Panc1 (cell line): ENCODE measurements at regions not wholly inside any gene's neighbourhood (a gene's known extent, or its start where the extent isn't known, plus 50 kb on each side); places are given as distances from the start of the nearest gene placed in this dataset.

Source experiments
- ATAC-seq: fragments of 200-7000 bp; cut with Tn5 transposase; 2 replicates; pipeline ENCODE4 v1.9.1; 2020; ENCODE audit warnings: mild to moderate bottlenecking, moderate library complexity
- BruUV-seq: library from RNA; stranded (reverse); fragments of 400-500 nt; replicated peaks from 2 replicates; lab custom pipeline; 2021; lab: Mats Ljungman, UMichigan
- CTCF ChIA-PET: fragments of 300-600 bp; sonication (Branson Sonifier 250); formaldehyde crosslinking; loops from one replicate; lab custom pipeline; 2022; ENCODE audit warnings: antibody characterized with exemption; lab: Charles Lee
- POLR2A ChIA-PET: fragments of 300-600 bp; sonication (Branson Sonifier 250); formaldehyde crosslinking; loops from one replicate; lab custom pipeline; 2022; ENCODE audit warnings: antibody characterized with exemption; lab: Charles Lee
- DNase-seq: peaks from one replicate; pipeline ENCODE4 v3.0.0-alpha.2; 2010; ENCODE audit warnings: low read depth, low spot score
- H3K27ac ChIP-seq: 2 replicates; pipeline ENCODE4 v1.5.1; 2011; ENCODE audit warnings: mild to moderate bottlenecking, low read length, inconsistent platforms
- H3K27me3 ChIP-seq: fragments of 200-500 bp; sonication (Bioruptor generic); 2 replicates; pipeline ENCODE4 v1.6.0; 2014; ENCODE audit warnings: low read length, inconsistent platforms; ENCODE audit not compliant: control insufficient read depth, insufficient read depth
- H3K36me3 ChIP-seq: fragments of 200-500 bp; sonication (Bioruptor generic); 2 replicates; pipeline ENCODE4 v1.5.1; 2014; ENCODE audit warnings: inconsistent platforms, mild to moderate bottlenecking, low read length, moderate library complexity; ENCODE audit not compliant: control insufficient read depth, insufficient read depth
- H3K4me1 ChIP-seq: 2 replicates; pipeline ENCODE4 v1.5.1; 2011; ENCODE audit warnings: inconsistent platforms, mild to moderate bottlenecking, low read length, moderate library complexity; ENCODE audit not compliant: control insufficient read depth, insufficient read depth
- H3K4me3 ChIP-seq, 2 experiments: 2 replicates each; pipeline ENCODE4 v1.5.1; 2011 to 2012; ENCODE audit warnings: low read depth in 2 of 2, low read length in 2 of 2, mild to moderate bottlenecking in 2 of 2, inconsistent platforms in 1 of 2, moderate library complexity in 1 of 2
- H3K9me3 ChIP-seq: fragments of 200-500 bp; sonication (Bioruptor generic); 2 replicates; pipeline ENCODE4 v1.5.1; 2014; ENCODE audit warnings: low read depth, mild to moderate bottlenecking, inconsistent platforms, low read length, moderate library complexity; ENCODE audit not compliant: control insufficient read depth, insufficient read depth
- POLR2AphosphoS5 ChIP-seq: IDR thresholded peaks from 2 replicates; pipeline ENCODE4 v1.6.1; 2012; ENCODE audit warnings: mild to moderate bottlenecking, low read depth, low read length, moderate library complexity
- SIN3A ChIP-seq: IDR thresholded peaks from 2 replicates; pipeline ENCODE4 v1.6.1; 2012; ENCODE audit warnings: low read depth, mild to moderate bottlenecking, low read length, moderate library complexity, borderline replicate concordance; ENCODE audit not compliant: insufficient read depth
- TCF7L2 ChIP-seq: IDR thresholded peaks from 2 replicates; pipeline ENCODE4 v1.6.1; 2011; ENCODE audit warnings: mild to moderate bottlenecking, low read depth, low read length, inconsistent platforms
- in situ Hi-C: cut with HindIII; loops from 2 replicates; pipeline ENCODE4 v1.10.0; 2016; ENCODE audit warnings: low sequenced_read_pairs, low pct_unique_long_range_greater_than_20kb
- intact Hi-C: fragments of 100-400 bp; cut with micrococcal nuclease; formaldehyde crosslinking; loops from one replicate; pipeline ENCODE4 v1.10.0; 2022; ENCODE audit not compliant: unreplicated experiment
- TF ChIP-seq, protein P1 (sequence below): fragments of 450-650 bp; IDR thresholded peaks from 2 replicates; pipeline ENCODE4 v1.5.1; 2017; ENCODE audit warnings: mild to moderate bottlenecking
- TF ChIP-seq, protein P2 (sequence below), 2 experiments: IDR thresholded peaks; 2 replicates each; pipeline ENCODE4 v1.6.1; 2011 to 2012; ENCODE audit warnings: low read depth in 2 of 2, control low read depth in 1 of 2, low read length in 1 of 2, mild to moderate bottlenecking in 1 of 2, moderate library complexity in 1 of 2; ENCODE audit not compliant: insufficient read depth in 1 of 2

DNA sequence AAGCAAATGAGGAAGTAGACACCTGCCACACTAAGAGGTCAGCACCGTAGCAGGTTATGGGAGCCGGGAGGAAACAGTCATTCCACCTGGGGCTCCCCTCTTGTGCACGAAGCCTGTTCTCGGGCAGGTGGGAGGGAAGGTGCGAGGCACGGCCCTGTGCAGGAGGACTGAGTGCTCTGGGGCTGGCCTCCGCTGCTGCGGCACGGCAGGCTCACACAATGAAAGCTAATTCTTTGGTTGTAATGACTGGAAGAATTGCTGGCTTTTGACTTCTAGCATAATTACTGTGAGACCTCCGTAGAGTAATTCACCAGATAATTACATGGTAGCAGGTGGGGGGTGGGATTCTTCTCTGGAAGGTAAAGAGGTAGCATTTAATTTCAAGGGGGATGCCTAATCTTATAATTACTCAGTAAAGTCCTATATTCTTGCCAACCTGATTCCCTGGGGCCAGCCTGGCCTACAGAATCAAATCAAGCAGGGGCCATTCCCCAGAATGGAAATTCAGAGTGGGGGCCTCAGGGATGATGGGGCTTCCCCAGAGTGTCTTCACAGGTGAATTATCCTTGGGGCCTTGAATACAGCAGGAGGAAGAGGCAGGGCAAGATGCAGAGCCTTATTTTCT lies 129.1 kb downstream of the TPRA1 start:
- no peaks in the 10 kb centered on the region for H3K9me3 ChIP-seq
- ATAC-seq (no peak), DNase-seq (no peak)
- ChIA-PET POLR2A (no interaction called here), CTCF (interaction anchor here (0.8 kb wide), 1 partner anchor 1011 kb away, joined by 3 read pairs; no protein-coding TSS in a partner anchor)
- no peak overlapping the region for H3K27ac ChIP-seq
- H3K36me3 ChIP-seq = no peaks in the 10 kb centered on the region
- BruUV-seq = no TSS peak
- intact Hi-C loops (no loop called here), in situ Hi-C loops (no loop called here)
- no peak overlapping the region for H3K4me3 ChIP-seq
- H3K4me1 ChIP-seq = peaks cover 1% of the 10 kb centered on the region
- TF ChIP-seq, protein P1, sequence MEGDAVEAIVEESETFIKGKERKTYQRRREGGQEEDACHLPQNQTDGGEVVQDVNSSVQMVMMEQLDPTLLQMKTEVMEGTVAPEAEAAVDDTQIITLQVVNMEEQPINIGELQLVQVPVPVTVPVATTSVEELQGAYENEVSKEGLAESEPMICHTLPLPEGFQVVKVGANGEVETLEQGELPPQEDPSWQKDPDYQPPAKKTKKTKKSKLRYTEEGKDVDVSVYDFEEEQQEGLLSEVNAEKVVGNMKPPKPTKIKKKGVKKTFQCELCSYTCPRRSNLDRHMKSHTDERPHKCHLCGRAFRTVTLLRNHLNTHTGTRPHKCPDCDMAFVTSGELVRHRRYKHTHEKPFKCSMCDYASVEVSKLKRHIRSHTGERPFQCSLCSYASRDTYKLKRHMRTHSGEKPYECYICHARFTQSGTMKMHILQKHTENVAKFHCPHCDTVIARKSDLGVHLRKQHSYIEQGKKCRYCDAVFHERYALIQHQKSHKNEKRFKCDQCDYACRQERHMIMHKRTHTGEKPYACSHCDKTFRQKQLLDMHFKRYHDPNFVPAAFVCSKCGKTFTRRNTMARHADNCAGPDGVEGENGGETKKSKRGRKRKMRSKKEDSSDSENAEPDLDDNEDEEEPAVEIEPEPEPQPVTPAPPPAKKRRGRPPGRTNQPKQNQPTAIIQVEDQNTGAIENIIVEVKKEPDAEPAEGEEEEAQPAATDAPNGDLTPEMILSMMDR = no peak
- no peaks in the 10 kb centered on the region; the same call in 1 of the 2 replicates for H3K27me3 ChIP-seq

DNA sequence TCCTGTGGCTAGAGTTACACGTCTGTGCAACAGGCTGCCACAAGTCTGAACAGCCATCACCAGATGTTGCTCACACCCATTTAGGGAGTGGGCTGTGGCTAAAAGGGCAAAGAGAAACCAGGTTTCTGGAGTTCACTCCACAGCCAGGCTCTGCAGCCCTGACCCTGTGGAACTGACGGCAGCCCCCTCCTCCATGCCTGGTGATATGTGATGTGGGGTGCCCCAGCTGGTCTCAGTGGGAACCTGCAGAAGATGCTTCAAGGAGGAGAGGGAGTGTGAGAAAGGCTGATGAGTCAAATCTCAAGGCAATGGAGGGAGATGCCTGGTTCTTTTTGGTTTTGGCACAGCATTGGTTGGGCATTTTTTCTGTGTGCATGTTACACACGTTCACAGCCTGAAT lies 130.6 kb downstream of the TPRA1 start:
- Histone ChIP-seq H3K4me1 (peaks cover 11% of the 10 kb centered on the region), H3K36me3 (no peaks in the 10 kb centered on the region), H3K4me3 (no peak overlapping the region), H3K27ac (no peak overlapping the region), H3K9me3 (no peaks in the 10 kb centered on the region), H3K27me3 (no peaks in the 10 kb centered on the region; the same call in 1 of the 2 replicates)
- no TSS peak for BruUV-seq
- CTCF ChIA-PET = no interaction called here
- POLR2A ChIA-PET = no interaction called here
- no peak for ATAC-seq
- intact Hi-C loops (loop anchor here (5.0 to 10.0 kb wide), 3 partner anchors 205 to 785 kb away; partner anchors contain the start of gene PLXNA1), in situ Hi-C loops (no loop called here)
- no peak for DNase-seq
- TF ChIP-seq TCF7L2 (no peak), POLR2AphosphoS5 (no peak), SIN3A (no peak)
- TF ChIP-seq, protein P1 = no peak
- TF ChIP-seq, protein P2, sequence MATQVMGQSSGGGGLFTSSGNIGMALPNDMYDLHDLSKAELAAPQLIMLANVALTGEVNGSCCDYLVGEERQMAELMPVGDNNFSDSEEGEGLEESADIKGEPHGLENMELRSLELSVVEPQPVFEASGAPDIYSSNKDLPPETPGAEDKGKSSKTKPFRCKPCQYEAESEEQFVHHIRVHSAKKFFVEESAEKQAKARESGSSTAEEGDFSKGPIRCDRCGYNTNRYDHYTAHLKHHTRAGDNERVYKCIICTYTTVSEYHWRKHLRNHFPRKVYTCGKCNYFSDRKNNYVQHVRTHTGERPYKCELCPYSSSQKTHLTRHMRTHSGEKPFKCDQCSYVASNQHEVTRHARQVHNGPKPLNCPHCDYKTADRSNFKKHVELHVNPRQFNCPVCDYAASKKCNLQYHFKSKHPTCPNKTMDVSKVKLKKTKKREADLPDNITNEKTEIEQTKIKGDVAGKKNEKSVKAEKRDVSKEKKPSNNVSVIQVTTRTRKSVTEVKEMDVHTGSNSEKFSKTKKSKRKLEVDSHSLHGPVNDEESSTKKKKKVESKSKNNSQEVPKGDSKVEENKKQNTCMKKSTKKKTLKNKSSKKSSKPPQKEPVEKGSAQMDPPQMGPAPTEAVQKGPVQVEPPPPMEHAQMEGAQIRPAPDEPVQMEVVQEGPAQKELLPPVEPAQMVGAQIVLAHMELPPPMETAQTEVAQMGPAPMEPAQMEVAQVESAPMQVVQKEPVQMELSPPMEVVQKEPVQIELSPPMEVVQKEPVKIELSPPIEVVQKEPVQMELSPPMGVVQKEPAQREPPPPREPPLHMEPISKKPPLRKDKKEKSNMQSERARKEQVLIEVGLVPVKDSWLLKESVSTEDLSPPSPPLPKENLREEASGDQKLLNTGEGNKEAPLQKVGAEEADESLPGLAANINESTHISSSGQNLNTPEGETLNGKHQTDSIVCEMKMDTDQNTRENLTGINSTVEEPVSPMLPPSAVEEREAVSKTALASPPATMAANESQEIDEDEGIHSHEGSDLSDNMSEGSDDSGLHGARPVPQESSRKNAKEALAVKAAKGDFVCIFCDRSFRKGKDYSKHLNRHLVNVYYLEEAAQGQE (IDR thresholded peaks at IDR 0.05; ENCODE audit: insufficient read depth in 1 of 2, low read depth in 2 of 2, low read length in 1 of 2) = no peak
